ENCODE measurements at regions not wholly inside any gene's neighbourhood (a gene's known extent, or its start where the extent isn't known, plus 50 kb on each side); places are given as distances from the start of the nearest gene placed in this dataset.

DNA sequence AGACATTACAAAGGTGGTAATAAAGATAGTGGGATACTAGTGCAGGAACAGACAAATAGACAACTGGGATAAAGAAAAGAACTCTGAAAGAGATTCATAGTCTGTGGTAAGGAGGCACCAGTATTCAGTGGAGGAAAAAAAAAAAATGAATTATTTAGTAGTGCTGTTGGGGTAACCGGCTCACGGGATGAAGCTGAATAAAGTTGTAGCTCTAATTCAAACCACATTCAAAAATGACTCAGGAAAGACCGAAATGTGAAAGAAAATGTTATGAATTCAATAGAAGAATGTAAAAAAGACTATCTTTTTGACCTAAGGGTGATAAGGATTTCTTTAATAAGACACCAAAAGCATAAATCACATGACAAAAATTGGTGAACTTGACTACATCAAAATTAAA is 83.1 kb upstream of the HABP2 start:
- TF ChIP-seq, protein P1, sequence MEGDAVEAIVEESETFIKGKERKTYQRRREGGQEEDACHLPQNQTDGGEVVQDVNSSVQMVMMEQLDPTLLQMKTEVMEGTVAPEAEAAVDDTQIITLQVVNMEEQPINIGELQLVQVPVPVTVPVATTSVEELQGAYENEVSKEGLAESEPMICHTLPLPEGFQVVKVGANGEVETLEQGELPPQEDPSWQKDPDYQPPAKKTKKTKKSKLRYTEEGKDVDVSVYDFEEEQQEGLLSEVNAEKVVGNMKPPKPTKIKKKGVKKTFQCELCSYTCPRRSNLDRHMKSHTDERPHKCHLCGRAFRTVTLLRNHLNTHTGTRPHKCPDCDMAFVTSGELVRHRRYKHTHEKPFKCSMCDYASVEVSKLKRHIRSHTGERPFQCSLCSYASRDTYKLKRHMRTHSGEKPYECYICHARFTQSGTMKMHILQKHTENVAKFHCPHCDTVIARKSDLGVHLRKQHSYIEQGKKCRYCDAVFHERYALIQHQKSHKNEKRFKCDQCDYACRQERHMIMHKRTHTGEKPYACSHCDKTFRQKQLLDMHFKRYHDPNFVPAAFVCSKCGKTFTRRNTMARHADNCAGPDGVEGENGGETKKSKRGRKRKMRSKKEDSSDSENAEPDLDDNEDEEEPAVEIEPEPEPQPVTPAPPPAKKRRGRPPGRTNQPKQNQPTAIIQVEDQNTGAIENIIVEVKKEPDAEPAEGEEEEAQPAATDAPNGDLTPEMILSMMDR (IDR thresholded peaks at IDR 0.05; ENCODE audit: low read length, missing control alignments) = no peak
- DNase-seq (ENCODE audit: low read depth) = no peak
- no peak overlapping the region for H3K4me3 ChIP-seq (replicated peaks; ENCODE audit: low read depth, low read length)

DNA sequence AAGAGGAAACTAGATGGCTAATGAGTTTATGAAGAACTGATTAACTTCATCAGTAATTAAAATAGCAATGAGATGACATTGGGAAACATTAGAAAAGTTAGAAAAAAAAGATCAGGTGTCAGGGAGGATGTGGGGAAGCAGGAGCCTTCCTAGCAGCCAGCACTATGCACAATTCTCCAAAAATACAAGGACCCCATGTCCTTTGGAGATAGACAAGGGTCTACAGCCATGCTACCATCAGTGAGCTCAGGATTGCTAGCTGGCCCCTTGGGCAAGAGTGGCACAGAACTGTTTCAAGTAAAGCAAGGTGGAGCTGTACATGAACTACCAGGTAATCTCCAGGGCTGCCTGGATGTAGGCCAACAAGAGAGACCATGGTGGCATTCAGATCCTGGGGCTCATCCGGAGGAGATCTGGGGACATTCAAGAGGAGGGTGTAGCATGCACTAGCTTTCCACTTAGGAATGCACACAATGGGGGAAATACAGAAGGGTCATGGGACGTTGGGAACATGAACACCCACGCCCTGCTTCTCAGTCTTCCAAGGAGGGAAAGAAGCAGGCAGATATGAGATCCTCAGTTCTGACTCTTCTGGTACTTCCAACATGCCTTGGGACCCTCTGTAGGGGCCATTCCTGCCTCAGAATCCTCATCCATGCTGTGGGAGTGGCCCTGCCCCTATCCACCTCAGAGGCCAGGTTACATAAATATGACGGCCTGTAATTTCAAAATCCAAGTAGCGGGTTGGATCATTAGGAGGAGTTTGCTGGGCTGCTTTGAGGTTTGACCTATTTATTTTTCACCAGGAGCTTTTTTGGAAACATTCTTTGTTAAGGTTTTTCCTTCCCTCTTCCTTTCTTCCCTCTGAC is 82.2 kb upstream of the HABP2 start:
- TF ChIP-seq, protein P1 (IDR thresholded peaks at IDR 0.05; ENCODE audit: low read length, missing control alignments) = no peak
- no peak for DNase-seq (ENCODE audit: low read depth)
- H3K4me3 ChIP-seq (replicated peaks; ENCODE audit: low read depth, low read length) = no peak overlapping the region

DNA sequence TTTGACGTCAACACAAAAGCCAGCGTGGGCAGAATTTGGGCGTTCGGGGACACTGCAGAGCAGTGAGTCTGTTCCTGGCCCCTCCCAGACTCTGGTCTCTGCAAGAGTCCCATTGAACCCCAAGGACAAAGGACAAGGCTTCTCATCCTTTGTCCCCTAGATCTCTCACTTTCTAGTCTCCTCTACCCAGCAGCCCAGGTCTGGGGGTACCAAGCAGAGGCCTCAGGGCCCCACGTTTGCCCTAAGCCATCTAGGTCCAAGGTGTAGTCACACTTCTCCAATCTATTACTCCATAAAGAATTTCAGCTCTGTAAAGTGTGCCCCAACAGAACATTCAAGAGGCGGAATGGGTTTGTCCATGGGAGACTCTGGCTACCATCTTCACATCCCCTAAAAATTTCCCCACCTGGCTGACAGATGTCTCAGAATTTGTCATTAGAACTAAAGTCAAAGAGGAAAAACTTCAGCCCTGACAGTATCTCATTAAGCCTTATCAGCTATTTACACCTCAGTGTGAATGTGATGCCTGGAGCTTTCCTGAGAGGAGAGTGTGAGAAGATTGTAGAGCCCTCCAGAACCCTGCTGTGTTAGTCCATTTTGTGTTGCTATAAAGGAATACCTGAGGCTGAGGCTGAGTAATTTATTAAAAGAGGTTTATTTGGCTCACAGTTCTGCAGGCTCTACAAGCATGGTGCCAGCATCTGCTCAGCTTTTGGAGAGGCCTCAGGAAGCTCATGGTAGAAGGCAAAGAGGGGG is 81.4 kb upstream of the HABP2 start:
- TF ChIP-seq, protein P1 (IDR thresholded peaks at IDR 0.05; ENCODE audit: low read length, missing control alignments) = no peak
- H3K4me3 ChIP-seq (replicated peaks; ENCODE audit: low read depth, low read length) = no peak overlapping the region
- no peak for DNase-seq (ENCODE audit: low read depth)

DNA sequence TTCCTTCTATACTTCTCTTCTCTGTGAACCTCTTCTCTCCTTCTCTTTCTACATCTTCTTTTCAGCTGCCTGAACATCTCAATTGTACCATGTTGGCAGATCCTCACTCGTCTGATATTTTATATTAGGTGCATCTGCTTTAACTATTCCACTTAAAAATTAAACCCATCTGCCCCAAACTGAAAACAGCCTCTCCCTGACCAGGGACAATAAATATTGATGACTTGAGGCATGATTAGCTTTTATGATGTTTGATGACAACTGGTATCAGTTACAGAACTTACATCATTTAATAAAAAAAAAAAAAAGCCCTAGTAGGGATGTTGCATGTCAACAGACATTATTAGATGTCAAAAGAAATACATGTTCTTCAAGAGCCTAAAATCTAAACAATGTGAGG is 79.8 kb upstream of the HABP2 start:
- H3K4me3 ChIP-seq (replicated peaks; ENCODE audit: low read depth, low read length) = no peak overlapping the region
- TF ChIP-seq, protein P1 (IDR thresholded peaks at IDR 0.05; ENCODE audit: low read length, missing control alignments) = no peak
- no peak for DNase-seq (ENCODE audit: low read depth)

DNA sequence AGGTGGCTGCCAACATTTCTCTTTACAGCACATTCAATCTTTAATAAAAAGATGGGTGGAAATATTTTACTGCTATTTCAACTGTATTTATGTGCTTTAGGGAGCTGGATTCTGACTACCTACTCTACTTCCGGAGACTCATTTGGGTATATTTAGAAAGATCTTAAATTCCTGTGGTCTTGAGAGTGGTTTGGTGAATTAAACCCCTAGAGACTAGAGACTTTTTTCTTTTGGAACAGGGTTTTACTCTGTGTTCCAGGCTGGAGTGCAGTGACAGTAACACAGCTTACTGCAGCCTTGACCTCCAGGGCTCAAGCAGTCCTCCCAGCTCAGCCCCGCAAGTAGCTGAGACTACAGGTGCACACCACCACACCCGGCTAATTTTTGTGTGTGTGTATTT is 79.0 kb upstream of the HABP2 start:
- no peak for DNase-seq (ENCODE audit: low read depth)
- H3K4me3 ChIP-seq (replicated peaks; ENCODE audit: low read depth, low read length) = no peak overlapping the region
- TF ChIP-seq, protein P1 (IDR thresholded peaks at IDR 0.05; ENCODE audit: low read length, missing control alignments) = no peak

DNA sequence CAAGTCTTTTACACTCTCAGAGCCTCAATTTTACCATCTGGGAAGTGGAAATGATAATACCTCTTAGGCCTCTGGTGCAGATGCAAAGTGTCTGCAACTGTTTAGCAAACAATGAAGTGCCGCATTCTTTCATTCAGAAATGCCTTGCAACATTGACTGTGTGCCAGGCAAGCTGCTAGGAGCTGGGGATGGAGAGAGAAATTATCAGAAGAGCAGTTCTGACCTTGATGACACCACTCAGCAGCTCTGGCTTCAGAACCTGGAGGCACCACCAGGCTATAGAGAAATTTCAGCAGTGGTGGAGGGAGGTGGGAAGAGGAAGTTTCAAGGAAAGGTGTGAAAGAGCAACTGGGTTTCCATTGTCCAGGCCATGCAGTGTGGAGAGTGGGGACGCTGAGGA is 78.1 kb upstream of the HABP2 start:
- TF ChIP-seq, protein P1 (IDR thresholded peaks at IDR 0.05; ENCODE audit: low read length, missing control alignments) = no peak
- H3K4me3 ChIP-seq (replicated peaks; ENCODE audit: low read depth, low read length) = no peak overlapping the region
- DNase-seq (ENCODE audit: low read depth) = no peak

Data from fibroblast of pulmonary artery (primary cell).